Retinal pigment epithelial cell (primary cell): ENCODE measurements at regions not wholly inside any gene's neighbourhood (a gene's known extent, or its start where the extent isn't known, plus 50 kb on each side); places are given as distances from the start of the nearest gene placed in this dataset.

Source experiments
- DNase-seq: peaks from one replicate; pipeline ENCODE4 v3.0.0-alpha.2; 2010; ENCODE audit warnings: low read depth
- H3K4me3 ChIP-seq: 2 replicates; pipeline ENCODE4 v1.5.1; 2011; ENCODE audit warnings: mild to moderate bottlenecking, low read length, control low read depth, moderate library complexity
- TF ChIP-seq, protein P1 (sequence below): conservative IDR thresholded peaks from 2 replicates; pipeline ENCODE4 v1.5.1; 2011; ENCODE audit warnings: low read depth, low read length, control low read depth, inconsistent platforms

DNA sequence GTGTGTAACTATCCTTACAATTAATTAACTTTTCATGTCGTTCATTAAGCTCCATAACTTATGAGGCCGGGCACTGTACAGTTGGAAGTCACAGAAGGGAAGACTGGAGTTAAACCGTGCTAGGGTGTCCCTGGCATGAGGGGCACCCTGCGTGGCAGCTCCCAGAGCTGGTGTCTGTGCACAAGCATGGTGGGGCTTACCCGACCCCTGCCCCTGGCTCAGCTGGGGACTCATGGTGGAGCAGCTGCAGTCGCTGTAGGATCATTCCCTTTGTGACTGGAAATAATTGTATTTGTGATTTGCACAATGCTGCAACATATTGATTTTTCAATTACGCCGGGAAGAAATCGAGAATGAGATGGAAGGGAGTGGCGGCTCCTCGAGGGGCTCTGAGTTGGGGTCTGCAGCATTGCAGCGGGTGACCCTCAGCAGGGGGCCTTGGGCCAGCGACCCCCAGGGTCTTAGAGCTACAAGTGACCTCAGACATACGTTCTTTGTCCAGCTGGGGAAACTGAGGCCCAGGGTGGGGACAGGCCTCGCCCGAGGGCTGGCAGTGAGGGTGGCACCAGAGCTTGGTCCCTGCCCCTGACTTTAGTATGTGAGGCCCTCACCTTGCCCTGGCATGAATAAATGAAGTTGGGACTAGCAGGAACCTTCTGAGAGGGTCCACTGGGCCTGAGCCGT, 125.4 kb downstream of the KIF26A start:
- no peak overlapping the region for H3K4me3 ChIP-seq
- TF ChIP-seq, protein P1, sequence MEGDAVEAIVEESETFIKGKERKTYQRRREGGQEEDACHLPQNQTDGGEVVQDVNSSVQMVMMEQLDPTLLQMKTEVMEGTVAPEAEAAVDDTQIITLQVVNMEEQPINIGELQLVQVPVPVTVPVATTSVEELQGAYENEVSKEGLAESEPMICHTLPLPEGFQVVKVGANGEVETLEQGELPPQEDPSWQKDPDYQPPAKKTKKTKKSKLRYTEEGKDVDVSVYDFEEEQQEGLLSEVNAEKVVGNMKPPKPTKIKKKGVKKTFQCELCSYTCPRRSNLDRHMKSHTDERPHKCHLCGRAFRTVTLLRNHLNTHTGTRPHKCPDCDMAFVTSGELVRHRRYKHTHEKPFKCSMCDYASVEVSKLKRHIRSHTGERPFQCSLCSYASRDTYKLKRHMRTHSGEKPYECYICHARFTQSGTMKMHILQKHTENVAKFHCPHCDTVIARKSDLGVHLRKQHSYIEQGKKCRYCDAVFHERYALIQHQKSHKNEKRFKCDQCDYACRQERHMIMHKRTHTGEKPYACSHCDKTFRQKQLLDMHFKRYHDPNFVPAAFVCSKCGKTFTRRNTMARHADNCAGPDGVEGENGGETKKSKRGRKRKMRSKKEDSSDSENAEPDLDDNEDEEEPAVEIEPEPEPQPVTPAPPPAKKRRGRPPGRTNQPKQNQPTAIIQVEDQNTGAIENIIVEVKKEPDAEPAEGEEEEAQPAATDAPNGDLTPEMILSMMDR: no peak
- no peak for DNase-seq

DNA sequence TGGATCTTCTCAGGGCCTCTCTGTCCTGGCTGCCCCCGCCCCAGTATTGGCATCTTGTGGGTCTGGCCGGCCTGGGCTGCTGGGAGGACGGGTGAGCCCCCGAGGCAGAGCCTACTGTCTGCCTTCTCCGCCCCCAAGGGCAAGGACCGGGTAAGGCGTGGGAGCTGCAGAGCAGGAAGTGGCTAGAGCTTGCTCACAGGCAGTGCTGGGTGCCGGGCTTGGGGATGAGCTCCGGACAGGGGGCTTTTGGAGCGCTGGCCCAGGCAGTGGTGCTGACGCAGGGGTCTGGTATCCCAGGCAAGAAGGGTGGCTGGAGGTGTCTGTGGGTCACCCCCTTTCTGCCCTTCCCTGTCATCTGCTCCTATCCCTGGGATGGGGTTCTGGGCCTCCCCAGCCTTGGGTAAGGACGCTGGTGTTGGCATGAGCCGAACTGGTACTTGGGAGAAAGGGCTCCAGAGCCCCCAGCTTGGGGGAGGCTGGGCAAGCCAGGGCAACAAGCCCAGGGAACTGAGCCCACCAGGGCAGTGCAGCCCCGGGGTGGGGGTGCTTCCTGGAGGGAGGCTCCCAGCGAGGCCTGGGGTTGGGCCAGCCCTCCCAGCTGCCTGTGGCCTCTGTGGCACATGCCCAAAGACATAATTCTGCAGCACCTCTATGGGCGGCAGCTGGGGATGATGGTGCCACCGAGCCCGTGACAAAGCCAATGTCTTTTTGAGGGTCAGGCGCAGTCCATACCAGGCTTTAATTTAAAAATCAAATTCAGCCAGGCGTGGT, 126.3 kb downstream of the KIF26A start:
- TF ChIP-seq, protein P1: no peak
- no peak for DNase-seq

DNA sequence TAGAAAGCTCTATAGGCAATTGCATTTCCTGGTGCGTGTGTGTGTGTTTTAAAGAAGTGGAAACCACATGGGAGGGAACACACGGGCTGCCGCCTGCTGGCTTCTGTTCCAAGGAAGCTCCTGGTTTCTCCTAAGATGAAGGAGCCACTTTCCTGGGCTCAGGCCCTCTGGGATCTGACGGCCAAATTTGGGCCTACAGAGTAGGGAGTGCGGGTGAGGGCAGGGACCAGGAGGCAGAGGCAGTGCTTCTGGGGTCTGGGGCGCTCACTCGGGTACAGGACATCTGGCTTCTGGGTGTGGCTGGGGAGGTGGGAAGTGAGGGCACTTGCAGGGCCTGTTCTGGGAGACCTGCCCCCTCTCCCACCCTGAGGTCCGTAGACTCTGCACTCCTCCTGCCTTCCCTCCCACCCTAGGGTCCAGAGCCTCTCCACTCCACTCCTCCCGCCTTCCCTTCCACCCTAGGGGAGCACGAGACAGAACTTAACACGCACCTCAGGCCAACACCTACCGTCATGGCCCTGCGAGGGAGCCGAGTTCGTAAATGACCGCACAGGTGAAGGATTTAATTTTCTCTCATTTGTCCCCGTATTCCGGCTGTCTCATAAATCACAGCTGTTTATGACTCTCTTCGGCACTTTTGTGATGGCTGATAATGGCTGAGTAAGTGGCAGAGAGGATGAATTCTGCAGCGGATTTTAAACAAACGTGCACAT, 127.7 kb downstream of the KIF26A start:
- no peak for DNase-seq
- TF ChIP-seq, protein P1: no peak
- H3K4me3 ChIP-seq: no peak overlapping the region

More for the DNA sequence above, 126.3 kb downstream of the KIF26A start:
- no peak overlapping the region for H3K4me3 ChIP-seq

DNA sequence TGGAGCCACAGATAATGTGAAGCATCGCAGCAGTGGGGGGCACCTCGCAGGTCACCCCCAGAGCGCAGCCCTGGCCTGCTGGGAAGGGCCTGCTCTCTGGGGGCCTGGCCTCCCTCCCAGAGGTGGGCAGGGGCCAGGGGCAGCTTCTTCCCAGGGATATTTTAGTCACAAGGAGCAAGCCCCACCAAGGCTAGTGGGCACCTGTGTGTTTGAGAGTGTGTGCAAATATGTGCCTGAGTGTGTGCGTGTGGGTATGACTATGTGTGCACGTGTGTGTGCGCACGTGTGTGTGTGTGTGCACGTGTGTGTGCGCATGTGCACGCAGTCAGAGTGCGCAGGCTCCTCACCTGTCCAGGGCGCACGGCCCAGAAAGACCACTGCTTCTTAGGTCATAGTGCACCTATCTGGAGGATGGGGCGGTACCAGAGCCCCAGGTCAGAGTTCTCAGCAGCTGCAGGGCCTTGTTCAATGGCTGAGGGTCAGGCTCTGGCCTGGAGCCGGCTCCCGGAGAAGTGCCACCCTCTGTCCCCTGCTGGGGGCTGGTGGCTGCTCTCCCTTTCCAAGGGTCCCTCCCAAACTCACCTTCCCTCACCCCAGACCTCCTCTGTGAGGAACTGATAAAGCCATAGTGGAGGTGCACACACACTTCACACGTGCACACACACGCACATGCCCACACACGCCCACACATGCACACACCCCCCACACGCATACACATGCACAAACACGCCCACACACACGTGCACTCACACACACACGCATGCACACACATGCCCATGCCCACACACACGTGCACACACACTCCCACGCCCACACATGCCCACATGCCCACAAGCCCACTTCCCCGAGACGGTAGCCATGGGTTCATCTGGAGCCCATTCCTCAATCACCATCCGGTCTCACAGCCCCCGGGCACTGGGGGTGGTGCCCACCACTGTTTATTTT, 128.5 kb downstream of the KIF26A start:
- TF ChIP-seq, protein P1: no peak
- H3K4me3 ChIP-seq: no peak overlapping the region
- no peak for DNase-seq

DNA sequence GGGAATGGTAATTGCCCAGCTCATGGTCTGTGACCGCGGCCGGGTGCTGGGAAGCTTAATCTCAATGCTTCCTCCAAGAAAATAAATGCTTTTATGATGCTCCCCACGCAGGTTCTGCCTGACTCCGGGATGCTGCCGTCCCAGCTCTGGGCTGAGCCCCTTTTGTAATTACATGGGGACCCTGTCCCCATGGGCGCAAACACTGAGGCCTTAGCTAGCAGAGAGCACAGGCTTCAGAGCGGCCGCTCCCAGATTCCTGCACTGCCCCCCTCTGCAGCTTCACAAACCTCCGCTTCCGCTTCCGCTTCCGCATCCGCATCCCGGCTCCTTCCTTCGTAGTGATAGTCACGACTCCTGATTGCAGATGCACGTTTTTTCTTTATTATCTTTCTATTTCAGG, 129.5 kb downstream of the KIF26A start:
- TF ChIP-seq, protein P1: no peak
- H3K4me3 ChIP-seq: no peak overlapping the region
- no peak for DNase-seq

DNA sequence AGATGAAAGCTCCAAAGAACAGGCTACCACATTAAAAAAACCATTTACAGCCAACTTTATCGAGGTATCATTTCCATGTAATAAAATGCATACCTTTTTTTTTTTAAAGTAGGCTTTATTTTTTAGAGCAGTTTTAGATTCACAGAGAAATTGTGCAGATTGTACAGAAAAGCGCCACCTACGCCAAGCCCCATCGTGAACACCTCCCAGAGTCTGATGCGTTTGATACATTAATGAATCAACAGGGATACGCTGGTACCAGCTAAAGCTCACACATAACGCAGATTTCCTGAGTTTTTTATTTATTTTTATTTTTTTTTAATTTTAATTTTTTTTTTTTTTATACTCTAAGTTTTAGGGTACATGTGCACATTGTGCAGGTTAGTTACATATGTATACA, 129.9 kb downstream of the KIF26A start:
- TF ChIP-seq, protein P1: no peak
- DNase-seq: no peak
- H3K4me3 ChIP-seq: no peak overlapping the region
